Colonic mucosa (tissue), 4 donors: ENCODE measurements at regions not wholly inside any gene's neighbourhood (a gene's known extent, or its start where the extent isn't known, plus 50 kb on each side); places are given as distances from the start of the nearest gene placed in this dataset.
"Not testable (repeated sequence)": the region's sequence is repeated elsewhere in the genome, so short reads cannot be mapped to it uniquely, and the experiment has no call there.

Source experiments
- DNase-seq: peaks from one replicate; pipeline ENCODE4 v3.0.0-alpha.2; 2020
- H3K27ac ChIP-seq: fragments of 200-600 bp; one replicate; pipeline ENCODE4 v1.8.0; 2021
- H3K27me3 ChIP-seq: fragments of 200-600 bp; one replicate; pipeline ENCODE4 v1.8.0; 2021
- H3K36me3 ChIP-seq: fragments of 200-600 bp; one replicate; pipeline ENCODE4 v1.8.0; 2021
- H3K4me1 ChIP-seq: fragments of 200-600 bp; one replicate; pipeline ENCODE4 v1.8.0; 2021; ENCODE audit warnings: mild to moderate bottlenecking
- H3K4me3 ChIP-seq: fragments of 200-600 bp; one replicate; pipeline ENCODE4 v1.8.0; 2021
- H3K9ac ChIP-seq, 2 donors: one replicate each; pipeline ENCODE4 v1.7.0; 2013; ENCODE audit warnings: control low read depth in 2 of 2, low read depth in 2 of 2, low read length in 2 of 2
- H3K9me3 ChIP-seq: fragments of 200-600 bp; one replicate; pipeline ENCODE4 v1.8.0; 2021
- CTCF ChIP-seq: fragments of 200-600 bp; IDR thresholded peaks from one replicate; pipeline ENCODE4 v1.8.0; 2022; ENCODE audit warnings: antibody characterized with exemption, mild to moderate bottlenecking
- intact Hi-C: fragments of 100-400 bp; cut with DNase I; formaldehyde crosslinking; loops from one replicate; pipeline ENCODE4 v1.14.1; 2022
- donor health status: healthy.
- donor health status: DM: no; HTN: no; CAD: no.
- donor health status: DM: no; HTN: no; CAD: no.

- intact Hi-C loops: no loop called here
Observed at GRCh38 chr4:138866314-138866713, 149.3 kb upstream of the NOCT start.

GRCh38 chr4:138865765-138866164 lies 149.8 kb upstream of the NOCT start:
- TF ChIP-seq CTCF: no peak
- H3K27me3 ChIP-seq: no peaks in the 10 kb centered on the region
- no peak overlapping the region for H3K9ac ChIP-seq
- H3K36me3 ChIP-seq: no peaks in the 10 kb centered on the region
- intact Hi-C loops: no loop called here
- no peak overlapping the region for H3K4me3 ChIP-seq
- H3K27ac ChIP-seq: no peak overlapping the region
- no peak for DNase-seq
- H3K9me3 ChIP-seq: no peaks in the 10 kb centered on the region
- no peaks in the 10 kb centered on the region for H3K4me1 ChIP-seq

More at GRCh38 chr4:138866314-138866713, 149.3 kb upstream of the NOCT start:
- no peak for TF ChIP-seq CTCF
- Histone ChIP-seq H3K9me3 (no peaks in the 10 kb centered on the region), H3K4me3 (no peak overlapping the region), H3K4me1 (no peaks in the 10 kb centered on the region), H3K27me3 (no peaks in the 10 kb centered on the region), H3K9ac (no peak overlapping the region), H3K27ac (no peak overlapping the region), H3K36me3 (no peaks in the 10 kb centered on the region)
- no peak for DNase-seq

- no peak for TF ChIP-seq CTCF
- Histone ChIP-seq H3K9me3 (no peaks in the 10 kb centered on the region), H3K4me3 (no peak overlapping the region), H3K36me3 (no peaks in the 10 kb centered on the region), H3K27ac (no peak overlapping the region), H3K9ac (no peak overlapping the region), H3K27me3 (no peaks in the 10 kb centered on the region), H3K4me1 (no peaks in the 10 kb centered on the region)
- DNase-seq: no peak
- intact Hi-C loops: no loop called here
Observed at GRCh38 chr4:138864961-138865720, 150.4 kb upstream of the NOCT start.

GRCh38 chr4:138863160-138863559 lies 152.4 kb upstream of the NOCT start:
- H3K4me1 ChIP-seq: no peaks in the 10 kb centered on the region
- no peaks in the 10 kb centered on the region for H3K9me3 ChIP-seq
- H3K9ac ChIP-seq: no peak overlapping the region
- no peak overlapping the region for H3K27ac ChIP-seq
- TF ChIP-seq CTCF: no peak
- DNase-seq: no peak
- no peaks in the 10 kb centered on the region for H3K27me3 ChIP-seq
- no peaks in the 10 kb centered on the region for H3K36me3 ChIP-seq
- intact Hi-C loops: no loop called here
- no peak overlapping the region for H3K4me3 ChIP-seq

- Histone ChIP-seq H3K27me3 (no peaks in the 10 kb centered on the region), H3K27ac (no peak overlapping the region), H3K4me1 (no peaks in the 10 kb centered on the region), H3K4me3 (no peak overlapping the region), H3K9me3 (no peaks in the 10 kb centered on the region), H3K36me3 (no peaks in the 10 kb centered on the region), H3K9ac (no peak overlapping the region)
- TF ChIP-seq CTCF: no peak
- DNase-seq: no peak
- intact Hi-C loops: no loop called here
Observed at GRCh38 chr4:138861135-138861534, 154.4 kb upstream of the NOCT start.

GRCh38 chr4:138860357-138860756 lies 155.2 kb upstream of the NOCT start:
- H3K9me3 ChIP-seq, DNase-seq, H3K9ac ChIP-seq, intact Hi-C loops, H3K4me3 ChIP-seq, H3K4me1 ChIP-seq, H3K36me3 ChIP-seq, H3K27me3 ChIP-seq, H3K27ac ChIP-seq: not testable (repeated sequence)
